ENCODE measurements at regions not wholly inside any gene's neighbourhood (a gene's known extent, or its start where the extent isn't known, plus 50 kb on each side); places are given as distances from the start of the nearest gene placed in this dataset.
"Not testable (repeated sequence)": the region's sequence is repeated elsewhere in the genome, so short reads cannot be mapped to it uniquely, and the experiment has no call there.

DNA sequence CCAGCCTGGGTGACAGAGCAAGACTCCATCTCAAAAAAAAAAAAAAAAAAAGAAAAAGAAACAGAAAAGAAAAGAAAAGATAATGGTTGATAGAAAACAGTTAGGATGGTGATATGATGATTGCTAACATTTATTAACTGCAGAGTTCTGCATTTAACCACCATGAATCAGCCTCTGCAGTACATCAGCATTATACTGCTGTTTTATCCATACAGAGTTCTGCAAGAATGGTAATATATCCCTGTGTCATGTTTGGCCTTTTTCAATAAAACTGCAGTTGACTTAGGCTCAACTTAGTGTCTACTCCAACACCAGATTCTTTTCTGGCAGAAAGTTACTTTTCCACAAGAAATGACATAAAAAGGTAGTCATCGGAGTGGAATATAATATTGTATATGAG, 62.6 kb downstream of the DUSP6 start:
- DNase-seq = no peak

GRCh38 chr12:89288959-89289358, 63.3 kb downstream of the DUSP6 start:
- DNase-seq = no peak

GRCh38 chr12:89286501-89286900, 65.8 kb downstream of the DUSP6 start:
- DNase-seq = no peak

GRCh38 chr12:89281539-89281867, 70.8 kb downstream of the DUSP6 start:
- no peak for DNase-seq

DNA sequence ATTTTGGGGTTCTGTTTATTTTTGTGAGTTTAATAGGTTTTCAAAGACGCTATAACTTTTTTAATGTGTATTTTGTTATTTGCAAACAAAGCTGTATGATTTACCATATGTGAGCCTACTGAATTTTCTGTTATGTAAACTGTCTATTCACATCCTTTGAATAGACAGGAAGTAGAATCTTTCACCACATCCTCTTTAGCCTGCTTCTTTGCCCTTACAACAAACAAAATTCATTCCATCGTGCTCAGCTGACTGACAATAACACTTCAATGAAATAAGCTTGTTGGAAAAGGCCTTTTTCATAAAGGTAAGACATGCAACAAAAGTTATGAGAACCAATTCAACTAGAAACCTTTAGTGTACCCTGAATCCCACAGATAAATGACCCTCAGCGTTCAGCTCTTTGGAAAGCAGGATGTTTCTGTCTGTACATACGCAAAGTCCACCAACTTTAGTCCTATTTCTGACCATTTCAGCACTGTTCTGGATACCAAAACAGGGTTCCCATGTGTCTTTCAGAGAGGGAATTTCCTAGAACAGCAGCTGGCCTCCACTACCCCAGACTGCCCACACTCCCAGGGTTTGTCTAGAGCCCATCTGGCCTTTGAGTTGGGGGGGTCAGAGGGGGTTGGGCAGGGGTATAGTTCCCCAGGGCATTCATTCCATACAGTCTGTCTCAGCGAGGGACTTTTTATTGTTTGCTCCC, 71.3 kb downstream of the DUSP6 start:
- no peak for DNase-seq

- DNase-seq = no peak
Measured at GRCh38 chr12:89279499-89279898, 72.8 kb downstream of the DUSP6 start.

GRCh38 chr12:89278862-89279261, 73.4 kb downstream of the DUSP6 start:
- DNase-seq = no peak

GRCh38 chr12:89278169-89278568, 74.1 kb downstream of the DUSP6 start:
- no peak for DNase-seq

GRCh38 chr12:89276860-89277259, 75.4 kb downstream of the DUSP6 start:
- no peak for DNase-seq

DNA sequence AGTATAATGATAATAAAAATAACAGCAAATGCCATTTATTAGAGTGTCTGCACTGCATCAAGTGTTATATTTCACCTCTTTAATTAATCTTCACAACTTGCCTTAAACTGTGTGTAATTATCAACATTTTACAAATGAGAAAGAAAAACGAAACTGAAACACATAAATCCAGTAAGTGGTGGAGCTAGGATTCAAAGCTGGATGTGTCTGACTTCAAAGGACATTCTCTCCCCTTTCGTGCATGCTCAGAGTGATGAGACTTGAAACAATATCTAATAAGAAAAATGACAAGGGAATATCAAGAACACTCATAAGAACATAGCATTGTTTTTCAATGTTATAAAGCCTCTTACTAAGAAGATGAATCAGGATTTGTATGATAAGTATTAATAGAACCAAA, 78.8 kb downstream of the DUSP6 start:
- DNase-seq = no peak

- DNase-seq = no peak
Measured at GRCh38 chr12:89270548-89270947, 81.8 kb downstream of the DUSP6 start.

- DNase-seq = no peak
Measured at GRCh38 chr12:89269174-89269573, 83.1 kb downstream of the DUSP6 start.

- no peak for DNase-seq
Measured at GRCh38 chr12:89267404-89267803, 84.9 kb downstream of the DUSP6 start.

DNA sequence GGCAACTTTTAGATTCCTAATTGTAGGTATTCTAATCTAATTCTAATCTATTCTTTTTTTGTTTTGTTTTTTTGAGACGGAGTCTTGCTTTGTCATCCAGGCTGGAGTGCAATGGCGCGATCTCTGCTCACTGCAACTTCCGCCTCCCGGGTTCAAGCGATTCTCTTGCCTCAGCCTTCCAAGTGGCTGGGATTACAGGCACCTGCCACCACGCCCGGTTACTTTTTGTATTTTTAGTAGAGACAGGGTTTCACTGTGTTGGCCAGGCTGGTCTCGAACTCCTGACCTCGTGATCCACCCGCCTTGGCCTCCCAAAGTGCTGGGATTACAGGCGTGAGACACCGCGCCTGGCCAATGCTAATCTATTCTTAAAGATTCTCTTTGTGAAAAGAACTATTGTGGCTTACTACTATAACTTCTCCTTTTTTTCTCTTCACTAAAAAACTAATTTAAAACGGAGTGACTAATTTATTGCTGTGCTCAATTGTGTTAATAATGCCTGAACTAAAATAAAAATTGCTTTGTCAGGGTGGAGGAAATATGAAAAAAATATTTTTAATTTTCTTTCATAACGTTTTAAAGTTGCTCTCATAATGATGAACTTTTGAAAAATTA, 85.6 kb downstream of the DUSP6 start:
- not testable (repeated sequence) for DNase-seq

GRCh38 chr12:89264837-89265236, 87.5 kb downstream of the DUSP6 start:
- DNase-seq = no peak

DNA sequence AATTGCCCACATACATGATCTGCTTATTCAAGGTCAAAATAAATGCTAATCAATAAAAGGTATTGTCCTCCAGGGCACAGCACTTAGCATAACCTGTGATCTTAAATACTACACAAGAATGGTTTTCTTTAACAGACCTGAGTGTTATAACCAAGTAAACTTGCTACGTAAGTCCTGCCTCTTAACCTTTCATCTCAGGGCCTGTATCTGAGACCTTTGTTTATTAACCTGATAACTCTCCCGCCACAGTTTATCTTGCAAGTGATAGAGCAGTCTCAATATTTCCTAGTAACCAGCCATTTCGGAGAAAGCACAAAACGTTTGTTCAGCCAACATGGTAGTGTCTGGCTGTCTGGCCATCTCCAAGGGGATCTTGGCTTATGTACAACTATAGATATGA, 88.4 kb downstream of the DUSP6 start:
- no peak for DNase-seq

DNA sequence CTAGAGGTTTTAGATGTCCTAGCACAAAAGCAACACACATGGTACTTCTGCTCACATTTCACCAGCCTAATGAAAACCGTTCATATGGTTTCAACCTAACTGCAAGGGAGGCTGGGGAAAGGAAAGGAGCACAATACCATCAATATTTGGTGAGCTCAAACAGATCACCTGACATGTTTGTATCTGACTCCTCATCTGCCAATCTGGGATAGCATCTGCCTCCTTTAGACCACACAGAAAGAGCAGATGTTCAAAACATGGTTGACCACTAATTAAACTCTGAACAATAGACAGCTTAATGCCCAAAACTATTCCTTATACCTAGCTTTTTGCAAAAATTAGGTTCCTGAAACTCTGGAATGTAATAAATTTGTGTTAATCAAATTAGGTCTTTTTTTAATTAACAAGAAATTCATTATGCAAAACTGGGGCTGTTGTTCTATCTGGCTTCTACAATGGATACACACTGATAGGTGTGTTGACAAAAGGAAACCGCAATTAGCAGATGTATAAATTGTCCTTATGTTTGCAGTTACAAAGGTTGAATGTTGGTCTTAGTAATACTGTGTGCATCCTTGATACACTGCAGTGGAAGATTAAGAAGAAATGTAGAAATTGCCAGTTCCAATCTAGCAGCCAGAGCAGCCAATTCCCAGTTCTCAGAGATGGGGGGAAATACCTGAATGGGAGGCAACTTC, 89.3 kb downstream of the DUSP6 start:
- no peak for DNase-seq

- no peak for DNase-seq
Measured at GRCh38 chr12:89261982-89262381, 90.3 kb downstream of the DUSP6 start.

GRCh38 chr12:89260841-89261637, 91.3 kb downstream of the DUSP6 start:
- no peak for DNase-seq

GRCh38 chr12:89259821-89260220, 92.5 kb downstream of the DUSP6 start:
- DNase-seq = no peak

DNA sequence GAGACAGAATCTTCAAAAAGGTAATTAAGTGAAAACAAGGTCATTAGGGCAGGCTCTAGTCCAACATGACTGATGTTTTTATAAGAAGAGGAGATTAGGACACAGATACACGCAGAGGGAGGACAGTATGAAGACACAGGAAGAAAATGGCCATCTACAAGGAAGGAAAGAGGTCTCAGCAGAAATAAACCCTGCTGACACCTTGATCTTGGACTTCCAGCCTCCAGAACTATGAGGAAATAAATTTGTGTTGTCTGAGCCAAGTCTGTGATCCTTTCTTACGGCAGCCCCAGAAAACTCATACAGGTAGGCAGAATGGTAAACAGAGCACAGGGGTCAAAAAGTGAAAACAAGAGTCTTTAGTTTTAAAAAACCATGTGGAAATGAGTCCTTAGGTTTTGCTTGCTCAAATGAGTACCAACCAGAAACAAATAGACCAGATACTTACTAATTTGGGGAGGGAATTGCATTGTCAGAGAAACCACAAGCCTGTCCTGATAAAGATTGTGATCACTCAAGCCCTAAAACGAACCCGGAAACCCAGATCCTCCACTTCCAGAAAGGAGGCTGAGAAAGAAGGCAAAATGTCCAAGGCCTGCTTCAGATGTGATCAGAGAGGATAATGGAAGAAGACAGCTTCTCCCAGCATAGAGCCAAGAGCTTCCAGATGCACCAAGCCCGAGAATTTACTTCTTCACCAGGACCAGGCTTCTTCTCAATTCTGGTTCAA, 93.9 kb downstream of the DUSP6 start:
- DNase-seq = no peak

- DNase-seq = no peak
Measured at GRCh38 chr12:89257340-89257739, 95.0 kb downstream of the DUSP6 start.

DNA sequence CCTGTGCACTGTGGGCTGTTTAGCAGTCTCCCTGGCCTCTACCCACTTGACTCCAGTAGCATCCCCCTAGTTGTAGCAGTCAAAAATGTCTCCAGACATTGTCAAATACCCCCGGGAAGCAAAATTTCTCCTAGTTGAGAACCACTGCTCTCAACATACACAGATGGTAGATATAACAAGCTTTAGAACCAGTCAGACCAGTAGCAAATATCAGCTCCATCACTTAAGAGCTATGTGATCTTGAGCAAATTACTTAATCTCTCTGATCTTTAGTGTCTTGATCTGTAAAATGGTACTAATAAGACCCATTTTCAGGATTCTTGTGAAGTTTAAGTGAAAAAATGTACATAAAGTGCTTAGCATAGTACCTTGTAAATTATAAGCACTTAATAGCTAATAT, 96.2 kb downstream of the DUSP6 start:
- no peak for DNase-seq

All from stimulated activated CD4-positive, alpha-beta T cell treated with anti-CD3 and anti-CD28 coated beads, Interleukin-2, amount 100 ng/mL, for 24 hours (primary cell).